NCI-H2107 treated with DMSO at 0.1 percent for 48 hours (cell line): ENCODE measurements at regions not wholly inside any gene's neighbourhood (a gene's known extent, or its start where the extent isn't known, plus 50 kb on each side); places are given as distances from the start of the nearest gene placed in this dataset.

Experiments
- DNase-seq: peaks from one replicate; lab custom pipeline; 2025; ENCODE audit not compliant: unreplicated experiment; lab: John Stamatoyannopoulos, UW

DNA sequence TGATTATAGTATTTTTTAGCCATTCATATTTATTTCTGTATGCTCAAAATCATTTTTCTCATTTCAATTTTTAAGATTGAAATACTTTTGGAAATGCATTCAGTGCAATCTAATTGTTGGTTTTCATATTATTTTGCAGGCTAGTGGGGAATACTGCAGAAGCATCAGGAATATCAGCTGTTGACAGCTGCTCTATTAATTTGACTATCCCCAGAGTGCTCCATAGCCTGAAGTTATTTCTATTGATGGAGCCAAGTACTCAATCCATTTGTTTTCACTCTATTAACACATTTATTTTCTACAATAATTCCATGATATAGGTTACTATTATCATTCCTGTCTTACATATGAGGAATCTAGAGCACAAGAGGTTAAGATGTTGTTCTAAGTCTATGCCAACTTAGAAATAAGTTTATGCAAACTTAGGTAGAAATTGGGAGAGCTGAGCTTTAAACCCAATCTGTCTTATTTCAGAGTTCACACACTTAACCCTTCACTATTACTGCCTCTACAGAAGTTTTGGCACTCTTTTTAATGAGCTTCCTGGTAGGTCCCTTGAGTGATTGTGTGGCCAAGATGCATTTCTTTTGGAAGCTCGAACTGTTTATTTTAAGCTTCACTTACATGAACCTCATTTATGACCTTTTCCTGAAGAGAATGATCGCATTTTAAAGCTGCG is 65.6 kb upstream of the PCDH18 start:
- DNase-seq, result no peak

DNA sequence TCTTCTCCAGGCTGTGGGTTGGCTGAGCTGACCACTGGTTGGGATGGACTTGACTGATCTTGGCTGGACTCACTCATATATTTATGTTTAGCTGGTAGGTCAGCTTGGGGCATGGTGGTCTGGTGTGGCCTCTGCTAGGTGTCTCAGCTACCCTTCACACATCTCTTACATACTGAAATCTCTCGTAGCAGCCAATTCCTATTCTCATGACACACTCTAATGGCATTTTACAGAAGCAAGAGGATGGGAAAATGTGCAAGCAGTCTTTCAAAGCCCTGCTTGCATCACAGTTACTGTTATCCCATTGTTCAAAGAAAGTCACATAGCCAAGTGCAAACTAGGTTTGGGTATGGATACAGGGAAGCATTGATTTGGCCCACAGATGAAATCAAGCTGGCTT is 55.5 kb upstream of the PCDH18 start:
- no peak for DNase-seq

DNA sequence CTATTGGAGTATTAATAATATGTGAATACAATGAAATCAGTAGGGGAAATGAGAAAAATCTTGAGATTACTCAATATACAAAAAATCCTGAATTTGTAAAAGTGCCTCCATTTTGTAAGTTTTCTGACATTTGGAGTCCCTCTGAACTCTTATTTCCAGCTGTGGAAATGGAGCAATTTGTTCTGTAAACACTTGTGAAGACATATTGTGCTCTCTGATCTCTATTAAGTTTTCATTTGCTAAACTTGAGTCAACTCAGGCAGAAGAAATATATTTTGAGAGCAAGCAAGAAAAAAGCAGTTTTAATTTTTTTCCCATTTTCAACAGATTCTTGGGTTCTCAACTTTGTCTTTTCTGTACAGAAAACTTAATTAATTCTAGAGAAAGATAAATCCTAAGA is 51.4 kb upstream of the PCDH18 start:
- no peak for DNase-seq
